DOHH2 (cell line): ENCODE measurements at regions not wholly inside any gene's neighbourhood (a gene's known extent, or its start where the extent isn't known, plus 50 kb on each side); places are given as distances from the start of the nearest gene placed in this dataset.

Source experiments
- CTCF ChIP-seq: fragments of 200-600 bp; sonication (generic); IDR thresholded peaks from one replicate; pipeline ENCODE4 v1.5.1; 2014; ENCODE audit warnings: antibody characterized with exemption, mild to moderate bottlenecking, low read depth, low read length; ENCODE audit not compliant: poor library complexity, severe bottlenecking
- EZH2phosphoT487 ChIP-seq: fragments of 200-600 bp; sonication (generic); IDR thresholded peaks from 2 replicates; pipeline ENCODE4 v1.6.1; 2017; ENCODE audit warnings: borderline replicate concordance, mild to moderate bottlenecking, antibody characterized with exemption, low read length, moderate library complexity, mixed read lengths

- TF ChIP-seq CTCF (no peak), EZH2phosphoT487 (no peak)
Observed at GRCh38 chr4:111946800-111947199, 198.5 kb upstream of the FAM241A start.
